ENCODE measurements at regions not wholly inside any gene's neighbourhood (a gene's known extent, or its start where the extent isn't known, plus 50 kb on each side); places are given as distances from the start of the nearest gene placed in this dataset.

DNA sequence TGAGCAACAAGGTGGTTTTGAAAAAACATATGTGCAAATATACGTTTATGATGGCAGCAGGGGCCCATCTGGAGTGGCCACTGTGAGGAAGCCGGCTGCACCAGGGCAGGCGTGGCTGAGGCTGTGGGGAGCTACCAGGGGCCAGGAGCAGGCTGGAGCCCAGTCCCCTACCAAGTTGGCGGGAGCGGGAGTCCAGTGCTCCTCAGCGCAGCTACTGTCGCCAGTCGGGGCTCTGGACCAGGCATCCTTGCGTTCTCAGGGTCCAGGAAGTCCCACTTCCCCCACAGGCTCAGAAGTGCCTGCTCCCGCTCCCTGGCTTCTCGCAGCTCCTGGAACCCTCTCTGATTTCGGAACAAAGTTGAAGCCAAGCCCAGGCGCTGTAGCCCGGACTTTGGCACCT is 1377.5 kb upstream of the FLRT2 start:
- TF ChIP-seq, protein P1, sequence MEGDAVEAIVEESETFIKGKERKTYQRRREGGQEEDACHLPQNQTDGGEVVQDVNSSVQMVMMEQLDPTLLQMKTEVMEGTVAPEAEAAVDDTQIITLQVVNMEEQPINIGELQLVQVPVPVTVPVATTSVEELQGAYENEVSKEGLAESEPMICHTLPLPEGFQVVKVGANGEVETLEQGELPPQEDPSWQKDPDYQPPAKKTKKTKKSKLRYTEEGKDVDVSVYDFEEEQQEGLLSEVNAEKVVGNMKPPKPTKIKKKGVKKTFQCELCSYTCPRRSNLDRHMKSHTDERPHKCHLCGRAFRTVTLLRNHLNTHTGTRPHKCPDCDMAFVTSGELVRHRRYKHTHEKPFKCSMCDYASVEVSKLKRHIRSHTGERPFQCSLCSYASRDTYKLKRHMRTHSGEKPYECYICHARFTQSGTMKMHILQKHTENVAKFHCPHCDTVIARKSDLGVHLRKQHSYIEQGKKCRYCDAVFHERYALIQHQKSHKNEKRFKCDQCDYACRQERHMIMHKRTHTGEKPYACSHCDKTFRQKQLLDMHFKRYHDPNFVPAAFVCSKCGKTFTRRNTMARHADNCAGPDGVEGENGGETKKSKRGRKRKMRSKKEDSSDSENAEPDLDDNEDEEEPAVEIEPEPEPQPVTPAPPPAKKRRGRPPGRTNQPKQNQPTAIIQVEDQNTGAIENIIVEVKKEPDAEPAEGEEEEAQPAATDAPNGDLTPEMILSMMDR (conservative IDR thresholded peaks at IDR 0.05; ENCODE audit: low read length): no peak
- TF ChIP-seq EZH2phosphoT487 (IDR thresholded peaks at IDR 0.05; ENCODE audit: borderline replicate concordance, low read depth, low read length): no peak

All from OCI-LY7 (cell line).